DMS53 (cell line): ENCODE measurements at regions not wholly inside any gene's neighbourhood (a gene's known extent, or its start where the extent isn't known, plus 50 kb on each side); places are given as distances from the start of the nearest gene placed in this dataset.
"Not testable (repeated sequence)": the region's sequence is repeated elsewhere in the genome, so short reads cannot be mapped to it uniquely, and the experiment has no call there.

Source experiments
- DNase-seq: peaks from one replicate; lab custom pipeline; 2025; lab: John Stamatoyannopoulos, UW

DNA sequence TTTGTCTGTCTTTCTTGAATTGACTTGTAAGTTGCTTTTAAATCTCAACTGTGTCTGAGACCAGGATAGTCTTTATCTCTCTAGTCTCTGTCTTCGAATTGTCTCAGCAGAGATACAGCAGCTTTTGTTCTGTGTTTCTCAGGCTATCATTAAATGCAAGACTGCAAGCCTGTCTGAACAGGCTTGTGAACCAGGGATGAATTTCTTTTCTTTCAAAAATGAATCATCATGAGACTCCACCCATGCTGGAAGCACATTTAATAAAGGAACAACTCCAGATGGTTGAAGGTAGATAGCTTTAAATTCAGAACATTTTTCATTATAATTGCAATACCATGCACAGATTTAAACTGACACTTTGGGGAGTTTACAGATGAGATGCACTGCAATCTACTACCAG lies 155.9 kb downstream of the SEC23IP start:
- DNase-seq: no peak

GRCh38 chr10:120051671-120052070 lies 159.1 kb downstream of the SEC23IP start:
- no peak for DNase-seq

- DNase-seq: no peak
These were observed 160.6 kb downstream of the SEC23IP start for GRCh38 chr10:120052964-120053702.

GRCh38 chr10:120059790-120060189 lies 167.3 kb downstream of the SEC23IP start:
- not testable (repeated sequence) for DNase-seq

- no peak for DNase-seq
These were observed 174.9 kb downstream of the SEC23IP start for GRCh38 chr10:120067427-120067826.

- DNase-seq: no peak
These were observed 177.2 kb downstream of the SEC23IP start for GRCh38 chr10:120069700-120070099.

GRCh38 chr10:120075349-120075748 lies 182.8 kb downstream of the SEC23IP start:
- no peak for DNase-seq

- no peak for DNase-seq
These were observed 184.6 kb downstream of the SEC23IP start for GRCh38 chr10:120076996-120077706.

- no peak for DNase-seq
These were observed 185.4 kb downstream of the SEC23IP start for GRCh38 chr10:120077707-120078492.

DNA sequence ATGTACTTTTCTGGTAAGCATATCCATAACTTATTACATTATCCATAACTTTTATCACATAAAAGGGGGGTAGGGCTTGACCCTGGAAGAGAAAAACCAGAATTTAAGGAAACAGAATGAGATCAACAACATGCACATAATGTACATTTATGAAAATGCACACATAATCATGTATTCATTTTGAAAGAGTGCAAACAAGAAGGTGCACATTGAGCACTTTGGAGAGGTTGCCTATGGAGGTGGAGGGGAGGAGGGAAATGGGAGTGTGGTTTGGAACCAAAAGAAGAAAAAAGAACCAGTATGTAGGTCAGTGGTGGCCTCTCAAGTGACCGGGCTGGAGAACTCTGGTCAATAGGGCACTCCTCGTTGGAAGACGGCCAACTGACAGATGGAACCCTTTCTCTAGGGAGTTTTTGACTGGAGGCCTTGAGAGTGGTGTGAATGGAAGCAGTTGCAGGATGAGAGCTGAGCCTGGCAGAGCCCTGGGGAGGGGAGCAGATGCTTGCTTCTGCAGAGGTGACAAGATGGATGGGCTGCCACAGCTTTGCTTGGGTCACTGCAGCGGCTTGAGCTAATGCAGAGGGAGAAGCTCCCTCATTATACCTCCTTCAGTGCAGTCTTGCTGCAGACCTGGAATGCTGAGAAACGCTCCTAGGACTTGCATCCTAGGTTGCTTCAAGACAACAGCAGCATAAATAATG lies 192.7 kb downstream of the SEC23IP start:
- DNase-seq: peak; percentile 17

DNA sequence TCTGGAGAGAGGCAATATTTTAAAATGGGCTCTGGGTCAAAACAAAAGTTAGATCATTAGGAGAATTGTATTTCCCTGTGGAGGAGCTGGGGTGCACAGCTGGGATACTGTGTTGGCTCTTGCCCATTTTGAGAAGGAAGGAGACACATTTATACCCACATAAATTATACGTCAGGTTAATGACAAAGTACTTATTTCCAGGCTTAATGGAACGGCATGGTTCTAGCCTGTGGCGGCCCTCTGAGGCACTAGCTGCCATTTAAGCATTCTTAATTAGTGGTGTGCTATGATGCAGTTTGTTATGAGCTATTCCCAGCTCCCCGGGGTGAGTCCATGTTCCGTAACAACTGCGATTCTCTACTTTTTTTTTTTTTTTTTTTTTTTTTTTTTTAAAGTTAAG lies 193.5 kb downstream of the SEC23IP start:
- DNase-seq: no peak

GRCh38 chr10:120087109-120087508 lies 194.6 kb downstream of the SEC23IP start:
- no peak for DNase-seq

DNA sequence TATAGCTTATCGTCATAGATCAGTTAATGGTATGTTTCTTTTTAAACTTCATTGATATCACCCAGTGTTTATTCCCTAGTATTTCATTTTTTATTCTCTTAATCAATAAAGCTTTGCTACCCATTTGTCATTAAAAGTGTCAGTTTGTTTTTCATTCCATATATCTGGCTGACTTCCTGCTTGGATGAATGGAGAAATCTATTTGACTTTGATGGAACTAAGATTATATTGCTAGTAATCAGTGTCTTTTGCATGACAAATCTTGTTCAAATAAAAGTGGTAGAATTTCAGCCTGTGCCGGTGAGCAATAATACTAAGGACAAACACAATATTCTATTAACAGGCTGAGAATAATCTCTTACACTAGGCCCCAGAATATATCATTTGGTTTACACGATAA lies 203.3 kb downstream of the SEC23IP start:
- DNase-seq: no peak

DNA sequence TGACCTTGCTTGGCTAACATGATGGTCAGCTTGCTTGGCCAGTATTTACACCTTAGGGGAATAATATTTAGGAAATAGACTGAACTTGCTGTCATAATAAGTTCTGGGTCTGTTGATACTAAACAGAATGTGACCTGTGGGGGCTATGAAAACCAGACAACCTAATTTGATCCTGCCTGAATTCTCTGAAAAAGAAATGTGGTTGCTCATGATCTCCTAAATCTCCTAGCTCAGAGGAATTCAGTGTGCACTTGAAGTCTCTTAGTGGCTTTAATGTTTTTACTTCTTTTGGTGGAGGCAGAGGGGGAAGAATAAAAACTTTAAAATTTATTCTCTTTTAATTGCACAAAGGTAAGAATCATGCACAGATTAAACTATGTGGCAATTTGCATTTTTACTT lies 205.2 kb downstream of the SEC23IP start:
- no peak for DNase-seq

DNA sequence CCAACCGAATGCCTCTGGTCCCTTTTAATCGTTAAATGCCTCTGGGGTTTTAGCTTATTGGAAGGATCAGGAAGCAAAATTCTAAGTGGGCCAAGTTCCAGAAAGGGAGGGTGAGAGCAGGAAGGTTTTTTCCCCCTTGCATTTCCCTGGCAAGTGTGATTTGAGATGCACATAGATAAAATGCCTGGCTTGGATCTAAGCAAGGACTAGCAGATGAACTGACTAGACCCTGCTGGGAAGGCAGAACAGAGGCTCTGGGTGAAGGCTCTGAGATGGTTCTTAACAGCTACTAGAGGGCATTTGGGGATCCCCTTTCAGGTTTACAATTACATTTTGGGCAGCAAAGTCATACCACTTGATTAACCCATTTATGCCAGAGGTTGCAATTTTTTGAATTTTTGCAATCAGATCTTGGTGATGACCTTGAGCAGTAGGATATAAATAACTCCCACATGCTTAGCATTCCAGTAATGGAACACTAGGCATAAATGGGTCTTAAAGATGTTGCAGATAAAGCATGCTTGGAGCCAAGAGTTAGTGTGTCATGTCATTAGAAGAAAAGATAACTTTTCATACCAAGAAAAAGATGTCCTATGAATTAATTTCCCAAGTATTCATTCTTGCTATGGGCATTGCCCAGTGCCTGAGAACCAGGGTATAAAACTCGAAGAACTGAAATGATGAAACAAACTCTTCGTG lies 205.9 kb downstream of the SEC23IP start:
- no peak for DNase-seq

GRCh38 chr10:120103738-120104560 lies 211.4 kb downstream of the SEC23IP start:
- no peak for DNase-seq

DNA sequence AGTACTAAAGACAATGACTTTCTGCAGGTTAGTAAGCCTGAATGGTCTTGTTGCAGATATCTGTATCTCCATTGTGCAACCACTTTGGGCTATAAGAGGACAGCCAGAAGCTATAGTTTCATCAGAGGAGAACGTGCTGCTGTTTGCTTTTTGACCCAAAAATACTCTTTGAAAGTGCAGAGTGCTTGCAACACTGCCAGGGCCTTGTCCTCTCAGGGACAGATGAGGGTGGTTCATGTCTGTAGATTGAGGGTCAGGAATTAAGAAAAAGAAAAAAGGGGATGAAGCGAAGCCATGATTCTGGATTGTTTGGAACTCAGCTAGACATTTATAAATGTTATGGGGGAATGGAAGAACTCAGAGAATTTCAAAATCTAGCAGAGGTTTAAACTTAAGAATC lies 212.5 kb downstream of the SEC23IP start:
- no peak for DNase-seq

GRCh38 chr10:120105492-120105891 lies 213.0 kb downstream of the SEC23IP start:
- no peak for DNase-seq

DNA sequence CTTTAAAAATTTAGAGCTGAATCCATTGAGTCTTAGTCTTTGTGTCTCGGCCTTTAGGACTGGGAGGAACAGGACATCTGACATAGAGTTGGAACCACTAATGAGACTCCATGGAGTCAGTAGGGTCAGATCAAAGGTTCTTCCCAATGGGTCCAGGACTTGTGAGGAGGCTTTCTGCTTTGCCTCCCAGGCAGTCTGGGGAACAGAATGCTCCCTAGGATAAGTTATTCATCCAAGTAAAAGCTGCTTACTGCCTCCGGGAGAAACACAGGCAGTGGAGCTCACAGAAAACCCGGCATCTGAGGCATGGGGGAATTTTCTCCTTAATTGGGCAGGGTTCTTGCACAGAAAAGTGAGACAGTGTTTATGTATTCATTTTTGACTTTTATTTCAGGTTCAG lies 216.4 kb downstream of the SEC23IP start:
- DNase-seq: no peak

- not testable (repeated sequence) for DNase-seq
These were observed 217.2 kb downstream of the SEC23IP start for GRCh38 chr10:120109725-120110124.

- DNase-seq: no peak
These were observed 217.7 kb downstream of the SEC23IP start for GRCh38 chr10:120110196-120110595.
